K562 (cell line): ENCODE measurements at regions not wholly inside any gene's neighbourhood (a gene's known extent, or its start where the extent isn't known, plus 50 kb on each side); places are given as distances from the start of the nearest gene placed in this dataset.

Experiments used
- ATAC-seq: fragments of 200-7000 bp; cut with Tn5 transposase; 3 replicates; pipeline ENCODE4 v1.9.1; 2020; ENCODE audit warnings: moderate library complexity
- BruUV-seq: library from RNA; stranded (reverse); fragments of 400-500 nt; replicated peaks from 2 replicates; lab custom pipeline; 2021; lab: Mats Ljungman, UMichigan
- CTCF ChIA-PET: fragments of 300-600 bp; formaldehyde crosslinking; extraction: SDS; loops from one replicate; lab custom pipeline; 2021; ENCODE audit warnings: low intra/inter-chr PET ratio; lab: Yijun Ruan, JAX
- POLR2A ChIA-PET: fragments of 300-600, 350-650 bp; sonication (Branson Sonifier 250); formaldehyde crosslinking; extraction: SDS; loops from one replicate; lab custom pipeline; 2021; ENCODE audit warnings: antibody characterized with exemption, inconsistent platforms; lab: Yijun Ruan, JAX
- DNase-seq, 4 experiments: peaks; one replicate each; pipeline versions ENCODE4 v3.0.0 to v3.0.0-alpha.2; 2011 to 2018; ENCODE audit warnings: low spot score in 3 of 4, mixed read lengths in 3 of 4; ENCODE audit errors: extremely low read depth in 1 of 4
- FAIRE-seq: peaks from 2 replicates; lab custom pipeline; 2011; peaks lifted over from hg19 to GRCh38; lab: Jason Lieb, UNC
- H2AFZ ChIP-seq: 2 replicates; pipeline ENCODE4 v1.6.0; 2011; ENCODE audit warnings: low read depth, low read length, control low read depth, inconsistent platforms
- H3K27ac ChIP-seq: fragments of 200-600 bp; 3 replicates; pipeline ENCODE4 v1.8.0; 2011; ENCODE audit warnings: low read depth, mild to moderate bottlenecking, control low read depth, inconsistent platforms, low read length, moderate library complexity, mixed read lengths; ENCODE audit errors: extremely low read depth
- H3K27me3 ChIP-seq, 2 experiments: fragments of 300-600 bp in 1 of 2; 2 replicates in 1 of 2; 3 replicates in 1 of 2; pipeline versions ENCODE4 v1.6.0 to v1.8.0; 2011; ENCODE audit warnings: inconsistent platforms in 2 of 2, low read length in 2 of 2, mild to moderate bottlenecking in 1 of 2, mixed read lengths in 1 of 2, moderate library complexity in 1 of 2; ENCODE audit not compliant: control insufficient read depth in 2 of 2, insufficient read depth in 2 of 2
- H3K36me3 ChIP-seq: fragments of 300-600 bp; 3 replicates; pipeline ENCODE4 v1.8.0; 2011; ENCODE audit warnings: mild to moderate bottlenecking, low read length, inconsistent platforms; ENCODE audit not compliant: control insufficient read depth, insufficient read depth
- H3K4me1 ChIP-seq, 2 experiments: fragments of 200-600 bp in 1 of 2; replicated peaks in 1 of 2; 2 replicates in 1 of 2; 3 replicates in 1 of 2; pipeline versions ENCODE4 v1.5.1 to v1.8.0; 2011; ENCODE audit warnings: inconsistent platforms in 2 of 2, low read length in 2 of 2, mild to moderate bottlenecking in 1 of 2, mixed read lengths in 1 of 2, moderate library complexity in 1 of 2; ENCODE audit not compliant: control insufficient read depth in 2 of 2, insufficient read depth in 2 of 2
- H3K4me2 ChIP-seq: 2 replicates; pipeline ENCODE4 v1.6.1; 2011; ENCODE audit warnings: low read length, control low read depth, inconsistent platforms, mixed read lengths; ENCODE audit not compliant: insufficient read depth
- H3K4me3 ChIP-seq: fragments of 200-600 bp; sonication (generic), shearing (Covaris generic); 2 replicates; pipeline ENCODE4 v1.5.1; 2016; ENCODE audit warnings: control low read depth, inconsistent platforms
- H3K79me2 ChIP-seq: fragments of 200-600 bp; 3 replicates; pipeline ENCODE4 v1.8.0; 2011; ENCODE audit warnings: low read length, inconsistent platforms; ENCODE audit not compliant: control insufficient read depth, insufficient read depth
- H3K9ac ChIP-seq, 2 experiments: 2 replicates each; pipeline versions ENCODE4 v1.6.0 to v1.6.1; 2011; ENCODE audit warnings: low read depth in 2 of 2, low read length in 2 of 2, control low read depth in 1 of 2, inconsistent platforms in 1 of 2, mild to moderate bottlenecking in 1 of 2, mixed read lengths in 1 of 2; ENCODE audit not compliant: insufficient read depth in 1 of 2
- H3K9me1 ChIP-seq: one replicate; pipeline ENCODE4 v1.6.0; 2011; ENCODE audit warnings: inconsistent platforms, mild to moderate bottlenecking, low read length, moderate library complexity; ENCODE audit not compliant: control insufficient read depth, insufficient read depth
- H3K9me3 ChIP-seq: replicated peaks from 2 replicates; pipeline ENCODE4 v1.5.1; 2011; ENCODE audit warnings: low read depth, low read length, inconsistent platforms; ENCODE audit not compliant: control insufficient read depth, insufficient read depth
- H4K20me1 ChIP-seq: replicated peaks from 2 replicates; pipeline ENCODE4 v1.6.1; 2011; ENCODE audit warnings: low read length, inconsistent platforms, mixed read lengths; ENCODE audit not compliant: control insufficient read depth, insufficient read depth
- ATF1 ChIP-seq, 2 experiments: fragments of 450-650 bp in 1 of 2; IDR thresholded peaks; 2 replicates each; pipeline ENCODE4 v1.6.1; 2016; ENCODE audit warnings: missing compliant biosample characterization in 1 of 2, missing genetic modification characterization in 1 of 2
- CREB3L1 ChIP-seq: fragments of 450-650 bp; IDR thresholded peaks from 2 replicates; pipeline ENCODE4 v1.6.1; 2014; ENCODE audit warnings: low read depth, mild to moderate bottlenecking, moderate library complexity, borderline replicate concordance
- FOSL1 ChIP-seq: fragments of 200-800 bp; sonication (Bioruptor generic); conservative IDR thresholded peaks from 2 replicates; pipeline ENCODE4 v1.6.1; 2016; ENCODE audit warnings: missing genetic modification characterization, missing compliant biosample characterization
- FOXJ3 ChIP-seq: sonication (generic); formaldehyde crosslinking; IDR thresholded peaks from 2 replicates; pipeline ENCODE4 v1.4.0; 2020; ENCODE audit warnings: mild to moderate bottlenecking, missing genetic modification reagents
- GTF2F1 ChIP-seq: IDR thresholded peaks from 2 replicates; pipeline ENCODE4 v1.6.1; 2011; ENCODE audit warnings: low read depth, low read length, improper control_type of control experiment
- LCOR ChIP-seq: sonication (generic); formaldehyde crosslinking; IDR thresholded peaks from 2 replicates; pipeline ENCODE4 v1.8.0; 2022; ENCODE audit warnings: mild to moderate bottlenecking, missing genetic modification reagents
- RBM17 ChIP-seq: fragments of 200-400 bp; formaldehyde crosslinking; IDR thresholded peaks from 2 replicates; pipeline ENCODE4 v1.6.1; 2017; ENCODE audit warnings: low read depth, mild to moderate bottlenecking, low read length, borderline replicate concordance
- RFX1 ChIP-seq: fragments of 450-650 bp; IDR thresholded peaks from 2 replicates; pipeline ENCODE4 v1.6.1; 2016; ENCODE audit warnings: mild to moderate bottlenecking, moderate library complexity
- TOE1 ChIP-seq, 2 experiments: fragments of 450-650 bp in 1 of 2; sonication (generic) in 1 of 2; formaldehyde crosslinking in 1 of 2; IDR thresholded peaks; 2 replicates each; pipeline versions ENCODE4 v1.7.1 to v1.8.0; 2016 to 2022; ENCODE audit warnings: borderline replicate concordance in 2 of 2, mild to moderate bottlenecking in 2 of 2, antibody characterized with exemption in 1 of 2, inconsistent platforms in 1 of 2, low read depth in 1 of 2, missing genetic modification reagents in 1 of 2, moderate library complexity in 1 of 2
- TSHZ1 ChIP-seq: fragments of 250-450 bp; sonication (Bioruptor Pico); IDR thresholded peaks from 2 replicates; pipeline ENCODE4 v1.4.0; 2020; ENCODE audit warnings: mild to moderate bottlenecking, moderate library complexity
- ZNF263 ChIP-seq: sonication (generic); formaldehyde crosslinking; IDR thresholded peaks from 2 replicates; pipeline ENCODE4 v1.8.0; 2022; ENCODE audit warnings: mild to moderate bottlenecking, missing genetic modification reagents, borderline replicate concordance
- ZNF274 ChIP-seq: IDR thresholded peaks from 2 replicates; pipeline ENCODE4 v1.6.1; 2011; ENCODE audit warnings: low read depth, mild to moderate bottlenecking, low read length, moderate library complexity, borderline replicate concordance
- WGBS: fragments of 100-300 bp; shearing (Covaris generic); methylation state at CpG from one replicate; pipeline ENCODE4 v1.1.6; 2016; ENCODE audit warnings: low coverage, mixed read lengths; ENCODE audit not compliant: insufficient coverage; ENCODE audit errors: missing lambda C conversion rate; 5-methylcytosine and 5-hydroxymethylcytosine counted together
- in situ Hi-C: fragments of 300-500 bp; cut with MboI; formaldehyde crosslinking; loops from 4 replicates; pipeline ENCODE4 v1.15.0; 2018; ENCODE audit warnings: inconsistent platforms, mixed read lengths
- intact Hi-C: fragments of 100-400 bp; cut with micrococcal nuclease; formaldehyde crosslinking; loops from 2 replicates; pipeline ENCODE4 v1.14.2; 2022

GRCh38 chr22:26952004-26952403, 294.6 kb downstream of the MIAT start:
- no peak for ATAC-seq
- H3K4me1 ChIP-seq: no peaks in the 10 kb centered on the region
- CTCF ChIA-PET: no interaction called here
- in situ Hi-C loops (no loop called here), intact Hi-C loops (no loop called here)
- no peak overlapping the region for H3K27ac ChIP-seq
- no peaks in the 10 kb centered on the region for H3K36me3 ChIP-seq
- H4K20me1 ChIP-seq: no peaks in the 10 kb centered on the region
- H3K9me3 ChIP-seq: no peaks in the 10 kb centered on the region
- FAIRE-seq: no peak
- H2AFZ ChIP-seq: no peak overlapping the region
- H3K9me1 ChIP-seq: no peaks in the 10 kb centered on the region
- no TSS peak for BruUV-seq
- no peak for TF ChIP-seq RBM17
- TF ChIP-seq ATF1 (CRISPR knock-in tag; IDR thresholded peaks at IDR 0.05): no peak
- TF ChIP-seq ATF1 (tag; IDR thresholded peaks at IDR 0.05): no peak
- no peak for TF ChIP-seq FOXJ3 (CRISPR knock-in tag)
- no peak for TF ChIP-seq RFX1
- no peak for TF ChIP-seq ZNF263 (CRISPR knock-in tag)
- no peak for TF ChIP-seq ZNF274
- TF ChIP-seq TSHZ1 (CRISPR knock-in tag): no peak
- no peak for TF ChIP-seq FOSL1 (tag)
- TF ChIP-seq CREB3L1: no peak
- TF ChIP-seq TOE1 (IDR thresholded peaks at IDR 0.05; ENCODE audit: borderline replicate concordance): no peak
- no peak for TF ChIP-seq TOE1 (CRISPR knock-in tag; IDR thresholded peaks at IDR 0.05; ENCODE audit: borderline replicate concordance, low read depth)
- no peak for TF ChIP-seq GTF2F1
- TF ChIP-seq LCOR: no peak
- TF ChIP-seq, all 486 proteins: peak for 0
- no peak for DNase-seq
- Histone ChIP-seq H3K4me2 (no peak overlapping the region), H3K4me3 (no peak overlapping the region), H3K9ac (no peak overlapping the region), H3K79me2 (no peaks in the 10 kb centered on the region), H3K27me3 (no peaks in the 10 kb centered on the region; a peak in 1 of 5 replicates)
- POLR2A ChIA-PET: no interaction called here
- 0% methylated on average over 3 of the region's 4 CpGs for WGBS
